CD14-positive monocyte (primary cell): ENCODE measurements at regions not wholly inside any gene's neighbourhood (a gene's known extent, or its start where the extent isn't known, plus 50 kb on each side); places are given as distances from the start of the nearest gene placed in this dataset.

ENCODE experiments used
- DNase-seq, 3 donors: peaks; one replicate each; pipeline ENCODE4 v3.0.0-alpha.2; 2011 to 2022
- H2AFZ ChIP-seq: 2 replicates; pipeline ENCODE4 v1.6.0; 2012; ENCODE audit warnings: mild to moderate bottlenecking, low read depth, low read length, inconsistent platforms; ENCODE audit not compliant: insufficient read depth, poor library complexity, severe bottlenecking
- H3K27ac ChIP-seq, 2 donors: 1 replicate in 1 of 2; 2 replicates in 1 of 2; pipeline ENCODE4 v1.5.1; 2012 to 2013; ENCODE audit warnings: low read length in 2 of 2, control low read depth in 1 of 2, inconsistent platforms in 1 of 2, low read depth in 1 of 2, mild to moderate bottlenecking in 1 of 2
- H3K27me3 ChIP-seq, 2 donors: one replicate each; pipeline versions ENCODE4 v1.6.0 to v1.6.1; 2011 to 2013; ENCODE audit warnings: low read length in 2 of 2; ENCODE audit not compliant: control insufficient read depth in 2 of 2, insufficient read depth in 2 of 2
- H3K36me3 ChIP-seq, 2 donors: replicated peaks in 1 of 2; 1 replicate in 1 of 2; 2 replicates in 1 of 2; pipeline versions ENCODE4 v1.5.1 to v1.6.1; 2012 to 2013; ENCODE audit warnings: low read length in 2 of 2, control low read depth in 1 of 2, inconsistent platforms in 1 of 2, mild to moderate bottlenecking in 1 of 2; ENCODE audit not compliant: insufficient read depth in 2 of 2, control insufficient read depth in 1 of 2
- H3K4me1 ChIP-seq, 2 donors: 1 replicate in 1 of 2; 2 replicates in 1 of 2; pipeline versions ENCODE4 v1.5.1 to v1.6.1; 2012 to 2013; ENCODE audit warnings: low read length in 2 of 2, control low read depth in 1 of 2, inconsistent platforms in 1 of 2, mild to moderate bottlenecking in 1 of 2, moderate library complexity in 1 of 2; ENCODE audit not compliant: insufficient read depth in 2 of 2, control insufficient read depth in 1 of 2
- H3K4me2 ChIP-seq: replicated peaks from 2 replicates; pipeline ENCODE3; 2012; ENCODE audit warnings: low read length, moderate library complexity, mild to moderate bottlenecking; ENCODE audit not compliant: poor library complexity, severe bottlenecking; ENCODE audit errors: extremely low read depth
- H3K4me3 ChIP-seq, 3 experiments: fragments of 200-600 bp in 1 of 3; sonication (generic) in 1 of 3; replicated peaks in 1 of 3; 1 replicate in 2 of 3; 2 replicates in 1 of 3; pipeline ENCODE4 v1.5.1; 2011 to 2013; ENCODE audit warnings: low read length in 3 of 3, mild to moderate bottlenecking in 3 of 3, control low read depth in 2 of 3, low read depth in 2 of 3, inconsistent platforms in 1 of 3, moderate library complexity in 1 of 3
- H3K79me2 ChIP-seq: 2 replicates; pipeline ENCODE4 v1.6.0; 2012; ENCODE audit warnings: mild to moderate bottlenecking, control low read depth, inconsistent platforms, low read length, moderate library complexity; ENCODE audit not compliant: insufficient read depth
- H3K9ac ChIP-seq: 2 replicates; pipeline ENCODE4 v1.6.0; 2017; ENCODE audit warnings: low read length, mild to moderate bottlenecking; ENCODE audit not compliant: insufficient read depth, poor library complexity, severe bottlenecking
- H3K9me3 ChIP-seq, 2 donors: replicated peaks in 1 of 2; 1 replicate in 1 of 2; 2 replicates in 1 of 2; pipeline versions ENCODE4 v1.5.1 to v1.6.1; 2012 to 2013; ENCODE audit warnings: low read length in 2 of 2, control low read depth in 1 of 2; ENCODE audit not compliant: control insufficient read depth in 1 of 2, insufficient read depth in 1 of 2
- H4K20me1 ChIP-seq: 2 replicates; pipeline ENCODE4 v1.6.0; 2012; ENCODE audit warnings: mild to moderate bottlenecking, low read length, control low read depth, moderate library complexity; ENCODE audit not compliant: insufficient read depth
- H3K27ac Mint-ChIP-seq, 7 donors: one replicate each; pipeline ENCODE4 v1.8.0; 2020; ENCODE audit warnings: mild to moderate bottlenecking in 7 of 7, mixed read lengths in 7 of 7, moderate library complexity in 6 of 7, inconsistent platforms in 2 of 7
- H3K27me3 Mint-ChIP-seq, 3 donors: one replicate each; pipeline ENCODE4 v1.8.0; 2021 to 2022; ENCODE audit warnings: low read depth in 3 of 3, mild to moderate bottlenecking in 3 of 3, mixed read lengths in 3 of 3, moderate library complexity in 3 of 3, inconsistent platforms in 1 of 3
- H3K36me3 Mint-ChIP-seq, 2 donors: one replicate each; pipeline ENCODE4 v1.8.0; 2020; ENCODE audit warnings: mixed read lengths in 2 of 2, inconsistent platforms in 1 of 2, mild to moderate bottlenecking in 1 of 2
- H3K4me1 Mint-ChIP-seq: one replicate; pipeline ENCODE4 v1.8.0; 2020; ENCODE audit warnings: mild to moderate bottlenecking, mixed read lengths
- H3K4me3 Mint-ChIP-seq, 2 donors: one replicate each; pipeline ENCODE4 v1.8.0; 2020; ENCODE audit warnings: mild to moderate bottlenecking in 2 of 2, mixed read lengths in 2 of 2, moderate library complexity in 1 of 2
- H3K9me3 Mint-ChIP-seq, 7 donors: one replicate each; pipeline ENCODE4 v1.8.0; 2020 to 2022; ENCODE audit warnings: mixed read lengths in 7 of 7, mild to moderate bottlenecking in 6 of 7, moderate library complexity in 6 of 7, inconsistent platforms in 2 of 7
- CTCF ChIP-seq: fragments of 200-600 bp; IDR thresholded peaks from one replicate; pipeline ENCODE4 v1.8.0; 2022; ENCODE audit warnings: antibody characterized with exemption, mild to moderate bottlenecking
- WGBS: methylation state at CpG from one replicate; pipeline ENCODE4 v1.1.5; 2013; ENCODE audit warnings: missing lambda C conversion rate; ENCODE audit not compliant: insufficient coverage; 5-methylcytosine and 5-hydroxymethylcytosine counted together
- intact Hi-C, 2 donors: fragments of 100-400 bp; cut with micrococcal nuclease; formaldehyde crosslinking; loops; one replicate each; pipeline versions ENCODE4 v1.15.0 to v1.15.1; 2023

GRCh38 chr6:141526985-141527384 lies 605.7 kb upstream of the GJE1 start:
- no peak overlapping the region for H2AFZ ChIP-seq
- 96% methylated on average over 3 of the region's 6 CpGs for WGBS

GRCh38 chr6:141521440-141521839 lies 611.3 kb upstream of the GJE1 start:
- intact Hi-C loops: no loop called here

More at GRCh38 chr6:141526985-141527384, 605.7 kb upstream of the GJE1 start:
- H3K4me3 ChIP-seq: no peak overlapping the region
- H3K79me2 ChIP-seq: no peaks in the 10 kb centered on the region
- H3K27me3 ChIP-seq: no peaks in the 10 kb centered on the region
- H4K20me1 ChIP-seq: no peaks in the 10 kb centered on the region
- no peaks in the 10 kb centered on the region for H3K36me3 ChIP-seq
- no peak overlapping the region for H3K4me2 ChIP-seq
- no peak for DNase-seq
- no peaks in the 10 kb centered on the region for H3K4me1 ChIP-seq
- no peak overlapping the region for H3K9ac ChIP-seq
- Mint-ChIP-seq H3K27me3 (peaks cover 0 to 3% (median 0%) of the 10 kb centered on the region in 3 donors), H3K4me1 (no peaks in the 10 kb centered on the region), H3K36me3 (no peaks in the 10 kb centered on the region), H3K9me3 (peaks cover 0 to 12% (median 5%) of the 10 kb centered on the region in 7 donors), H3K4me3 (no peak overlapping the region), H3K27ac (no peak overlapping the region)
- intact Hi-C loops: no loop called here
- peaks cover 12 to 13% of the 10 kb centered on the region in 2 donors for H3K9me3 ChIP-seq
- TF ChIP-seq CTCF: no peak
- no peak overlapping the region for H3K27ac ChIP-seq

More at GRCh38 chr6:141521440-141521839, 611.3 kb upstream of the GJE1 start:
- no peaks in the 10 kb centered on the region for H3K36me3 Mint-ChIP-seq
- Histone ChIP-seq H3K79me2 (no peaks in the 10 kb centered on the region), H2AFZ (no peak overlapping the region), H3K9me3 (no peaks in the 10 kb centered on the region), H4K20me1 (no peaks in the 10 kb centered on the region), H3K4me2 (no peak overlapping the region), H3K4me3 (no peak overlapping the region), H3K27me3 (no peaks in the 10 kb centered on the region), H3K36me3 (no peaks in the 10 kb centered on the region), H3K9ac (no peak overlapping the region), H3K4me1 (no peaks in the 10 kb centered on the region), H3K27ac (no peak overlapping the region)
- no peak for TF ChIP-seq CTCF
- H3K9me3 Mint-ChIP-seq: peaks cover 0 to 3% (median 0%) of the 10 kb centered on the region in 7 donors
- no peak overlapping the region for H3K27ac Mint-ChIP-seq
- H3K4me1 Mint-ChIP-seq: no peaks in the 10 kb centered on the region
- DNase-seq: no peak
- H3K4me3 Mint-ChIP-seq: no peak overlapping the region
- H3K27me3 Mint-ChIP-seq: peaks cover 0 to 3% (median 2%) of the 10 kb centered on the region in 3 donors
